ENCODE measurements at regions not wholly inside any gene's neighbourhood (a gene's known extent, or its start where the extent isn't known, plus 50 kb on each side); places are given as distances from the start of the nearest gene placed in this dataset.
A peak's percentile ranks its signal among the peaks of the same experiment; 100 is the strongest.
"Not testable (repeated sequence)": the region's sequence is repeated elsewhere in the genome, so short reads cannot be mapped to it uniquely, and the experiment has no call there.

DNA sequence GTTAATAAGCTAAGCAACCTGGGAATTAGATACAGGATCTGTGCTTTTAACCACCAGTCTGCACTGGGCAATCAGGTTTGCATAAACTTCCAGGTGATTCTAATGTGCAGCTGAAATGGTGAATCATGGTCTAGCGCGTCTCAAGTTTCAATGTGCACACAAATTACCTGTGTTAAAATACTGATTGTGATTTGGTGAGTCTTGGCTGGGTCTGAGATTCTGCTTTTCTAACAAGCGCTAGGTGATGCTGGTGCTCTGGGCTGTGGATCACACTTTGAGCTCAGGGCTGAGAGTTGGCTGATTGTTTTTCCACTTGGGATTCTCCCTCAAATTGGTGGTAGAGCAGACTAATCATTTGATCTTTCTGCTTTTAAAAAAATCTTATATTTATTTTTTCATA lies 124.8 kb downstream of the C12orf75 start:
- peak in 1 of 3 donors; percentile 10 for DNase-seq (ENCODE audit: low read depth in 3 of 3, low spot score in 2 of 3)

- DNase-seq (ENCODE audit: low read depth in 3 of 3, low spot score in 2 of 3): no peak
These were observed 126.5 kb downstream of the C12orf75 start for GRCh38 chr12:105457026-105457425.

DNA sequence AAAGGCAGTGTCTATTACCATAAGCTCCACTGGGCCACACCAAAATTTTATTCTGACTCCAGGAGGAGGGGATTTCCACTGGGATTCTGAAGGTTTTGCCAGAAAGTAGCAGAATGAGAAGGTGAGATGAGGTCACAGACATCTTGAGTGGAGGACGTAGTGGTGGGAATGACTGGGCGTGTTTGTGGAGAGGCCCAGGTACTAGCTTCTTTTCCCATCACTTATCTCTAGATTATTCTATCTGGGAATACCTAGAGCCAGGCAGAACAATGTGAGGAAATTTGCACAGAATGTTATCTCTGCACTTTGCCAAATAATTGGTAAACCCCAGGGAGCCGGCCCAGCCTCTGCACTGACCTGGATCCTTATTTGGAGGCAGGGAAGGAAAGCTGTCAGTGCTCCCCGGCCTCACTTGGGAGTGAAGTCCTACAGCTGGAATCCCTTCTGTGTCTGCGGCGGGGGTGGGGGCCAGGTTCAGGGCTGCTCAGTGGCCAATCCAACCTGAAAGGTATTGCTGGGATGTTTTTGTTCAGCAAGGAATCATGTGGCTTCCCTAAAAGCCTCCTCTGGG lies 129.4 kb downstream of the C12orf75 start:
- DNase-seq (ENCODE audit: low read depth in 3 of 3, low spot score in 2 of 3): no peak

- DNase-seq (ENCODE audit: low read depth in 3 of 3, low spot score in 2 of 3): no peak
These were observed 130.9 kb downstream of the C12orf75 start for GRCh38 chr12:105461271-105461943.

- DNase-seq (ENCODE audit: low read depth in 3 of 3, low spot score in 2 of 3): no peak
These were observed 131.7 kb downstream of the C12orf75 start for GRCh38 chr12:105461944-105462762.

- DNase-seq (ENCODE audit: low read depth in 3 of 3, low spot score in 2 of 3): no peak
These were observed 132.3 kb downstream of the C12orf75 start for GRCh38 chr12:105462831-105463230.

GRCh38 chr12:105464406-105464805 lies 133.9 kb downstream of the C12orf75 start:
- no peak for DNase-seq (ENCODE audit: low read depth in 3 of 3, low spot score in 2 of 3)

GRCh38 chr12:105466231-105466900 lies 135.9 kb downstream of the C12orf75 start:
- no peak for DNase-seq (ENCODE audit: low read depth in 3 of 3, low spot score in 2 of 3)

DNA sequence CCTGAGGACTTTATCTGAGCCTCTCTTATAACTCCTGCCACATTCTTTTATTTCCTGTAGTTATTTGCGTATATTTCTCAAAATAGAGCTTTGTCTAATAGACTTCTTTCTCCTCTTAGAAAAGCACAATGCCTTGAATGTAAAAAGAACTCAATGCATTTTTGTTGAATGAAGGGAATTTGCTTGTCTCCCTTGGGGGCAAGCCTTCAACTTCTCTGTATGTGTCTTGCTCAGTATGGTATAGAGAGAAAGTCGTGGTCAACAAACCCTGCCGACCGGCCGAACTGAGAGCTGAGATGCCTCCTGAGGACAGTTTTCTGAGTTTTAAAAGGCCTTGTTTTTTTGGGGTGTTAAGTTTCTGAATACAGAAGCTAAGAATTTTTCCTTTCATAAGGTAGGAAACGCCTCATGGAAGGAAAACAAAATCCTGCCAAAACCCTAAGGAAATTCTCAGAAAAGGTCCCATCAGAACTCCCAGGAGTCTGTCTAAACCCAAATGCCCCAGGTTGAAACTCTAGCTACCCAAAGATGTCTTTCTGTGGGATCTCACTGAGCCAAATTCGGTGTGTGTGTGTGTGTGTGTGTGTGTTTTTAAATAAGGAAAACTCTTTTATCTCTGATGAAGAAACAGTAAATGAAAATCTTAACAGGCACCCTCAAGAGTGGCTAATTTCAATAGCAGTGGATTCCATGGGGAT lies 136.6 kb downstream of the C12orf75 start:
- no peak for DNase-seq (ENCODE audit: low read depth in 3 of 3, low spot score in 2 of 3)

- DNase-seq (ENCODE audit: low read depth in 3 of 3, low spot score in 2 of 3): no peak
These were observed 137.3 kb downstream of the C12orf75 start for GRCh38 chr12:105467710-105468366.

- no peak for DNase-seq (ENCODE audit: low read depth in 3 of 3, low spot score in 2 of 3)
These were observed 138.0 kb downstream of the C12orf75 start for GRCh38 chr12:105468464-105468863.

DNA sequence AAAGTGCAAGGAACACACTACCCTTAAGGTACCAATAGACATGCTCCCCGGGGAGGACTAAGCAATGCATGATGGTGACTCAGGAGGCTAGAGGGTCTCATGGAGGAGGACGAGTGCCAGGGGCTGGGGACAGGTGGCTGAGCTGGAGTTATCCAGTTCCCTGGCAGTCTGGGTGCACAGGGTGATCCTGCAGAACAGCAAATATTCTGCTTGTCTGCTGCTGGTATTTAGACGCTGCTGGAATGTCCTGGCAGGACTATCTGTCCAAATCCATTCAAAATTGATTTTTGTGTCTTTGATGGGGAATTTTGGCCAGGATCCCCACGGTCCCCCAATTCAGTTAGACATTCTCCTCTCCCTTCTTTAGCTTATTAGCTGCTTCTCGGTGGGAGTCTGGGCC lies 138.7 kb downstream of the C12orf75 start:
- no peak for DNase-seq (ENCODE audit: low read depth in 3 of 3, low spot score in 2 of 3)

- no peak for DNase-seq (ENCODE audit: low read depth in 3 of 3, low spot score in 2 of 3)
These were observed 139.2 kb downstream of the C12orf75 start for GRCh38 chr12:105469701-105470100.

DNA sequence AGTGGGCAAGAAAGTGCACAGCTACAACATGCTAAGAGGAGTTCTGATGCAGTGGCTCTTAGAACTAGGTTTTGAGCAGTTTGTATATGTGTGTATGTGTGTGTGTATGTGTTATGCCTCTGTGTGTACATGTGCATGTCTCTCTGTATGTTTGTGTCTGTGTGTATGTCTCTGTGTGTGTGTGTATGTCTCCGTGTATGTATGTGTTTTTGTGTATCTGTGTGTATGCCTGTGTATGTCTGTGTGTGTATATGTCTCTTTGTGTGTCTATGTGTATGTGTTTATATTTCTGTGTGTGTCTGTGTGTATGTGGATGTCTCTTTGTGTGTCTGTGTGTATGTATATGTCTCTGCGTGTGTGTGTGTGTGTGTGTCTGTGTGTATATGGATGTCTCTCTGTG lies 139.6 kb downstream of the C12orf75 start:
- DNase-seq (ENCODE audit: low read depth in 3 of 3, low spot score in 2 of 3): no peak

DNA sequence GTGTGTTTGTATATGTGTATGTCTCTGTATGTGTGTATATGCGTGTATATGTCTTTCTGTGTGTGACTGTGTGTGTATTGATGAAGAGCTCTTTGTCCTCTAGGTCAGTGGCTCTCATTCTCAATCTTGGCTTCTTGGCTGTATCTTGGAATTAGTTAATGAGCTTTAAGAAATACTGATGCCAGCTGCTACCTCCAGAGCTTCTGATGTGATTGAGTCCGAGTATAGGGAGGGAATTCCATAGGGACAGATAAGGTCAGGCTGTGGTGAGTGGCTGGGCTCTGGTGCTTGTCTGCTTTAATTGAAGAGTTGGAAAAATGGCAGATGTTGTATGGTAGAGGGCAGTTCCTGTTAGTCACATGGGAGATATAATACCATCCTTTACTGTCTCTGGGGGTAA lies 140.1 kb downstream of the C12orf75 start:
- DNase-seq (ENCODE audit: low read depth in 3 of 3, low spot score in 2 of 3): no peak

- DNase-seq (ENCODE audit: low read depth in 3 of 3, low spot score in 2 of 3): no peak
These were observed 144.2 kb downstream of the C12orf75 start for GRCh38 chr12:105474672-105475071.

- no peak for DNase-seq (ENCODE audit: low read depth in 3 of 3, low spot score in 2 of 3)
These were observed 146.1 kb downstream of the C12orf75 start for GRCh38 chr12:105476616-105477015.

DNA sequence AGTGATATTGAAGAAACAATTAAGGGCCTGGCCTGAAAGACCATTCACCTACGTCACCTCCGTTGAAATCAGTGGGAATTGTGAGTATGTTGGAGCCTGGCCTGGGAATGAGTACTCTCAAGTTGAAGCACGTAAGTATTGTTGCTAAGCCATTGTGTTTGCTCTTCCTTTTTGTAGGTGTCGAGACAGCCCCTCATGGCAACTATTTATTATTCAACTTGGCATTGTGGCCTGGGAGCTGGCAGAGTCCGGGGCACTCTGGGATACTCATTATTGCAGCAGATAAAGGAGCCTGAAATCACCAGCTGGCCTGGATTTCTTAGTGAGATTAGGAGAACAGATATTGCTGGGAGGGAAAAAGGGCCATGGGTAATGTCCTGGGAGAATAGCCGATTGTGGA lies 147.4 kb downstream of the C12orf75 start:
- DNase-seq (ENCODE audit: low read depth in 3 of 3, low spot score in 2 of 3): no peak

DNA sequence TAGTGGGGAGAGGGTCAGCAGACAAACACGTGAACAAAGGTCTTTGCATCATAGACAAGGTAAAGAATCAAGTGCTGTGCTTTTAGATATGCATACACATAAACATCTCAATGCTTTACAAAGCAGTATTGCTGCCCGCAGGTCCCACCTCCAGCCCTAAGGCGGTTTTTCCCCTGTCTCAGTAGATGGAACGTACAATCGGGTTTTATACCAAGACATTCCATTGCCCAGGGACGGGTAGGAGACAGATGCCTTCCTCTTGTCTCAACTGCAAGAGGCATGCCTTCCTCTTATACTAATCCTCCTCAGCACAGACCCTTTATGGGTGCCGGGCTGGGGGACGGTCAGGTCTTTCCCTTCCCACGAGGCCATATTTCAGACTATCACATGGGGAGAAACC lies 148.3 kb downstream of the C12orf75 start:
- DNase-seq (ENCODE audit: low read depth in 3 of 3, low spot score in 2 of 3): not testable (repeated sequence)

DNA sequence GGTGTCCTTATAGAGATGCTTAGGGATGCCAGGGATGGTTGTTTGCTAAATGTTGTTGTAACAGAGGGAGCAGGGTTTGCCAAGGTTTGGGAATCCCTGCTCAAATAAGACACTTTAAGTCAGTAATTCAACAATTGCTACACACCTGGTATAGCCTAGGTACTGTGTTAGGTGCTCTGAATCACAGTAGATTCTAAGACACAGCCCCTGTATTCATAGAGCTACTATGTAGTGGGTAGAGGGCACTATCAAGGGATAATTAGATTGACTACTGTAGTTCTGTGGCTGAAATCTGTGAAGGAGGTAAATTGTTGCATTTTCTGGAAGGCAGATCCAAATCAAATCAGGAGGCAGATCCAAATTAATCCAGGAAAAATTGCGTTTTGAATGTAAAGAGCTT lies 149.2 kb downstream of the C12orf75 start:
- no peak for DNase-seq (ENCODE audit: low read depth in 3 of 3, low spot score in 2 of 3)
